K562 (cell line): ENCODE measurements at regions not wholly inside any gene's neighbourhood (a gene's known extent, or its start where the extent isn't known, plus 50 kb on each side); places are given as distances from the start of the nearest gene placed in this dataset.

Experiments
- ATAC-seq: fragments of 200-7000 bp; cut with Tn5 transposase; 3 replicates; pipeline ENCODE4 v1.9.1; 2020; ENCODE audit warnings: moderate library complexity
- BruUV-seq: library from RNA; stranded (reverse); fragments of 400-500 nt; replicated peaks from 2 replicates; lab custom pipeline; 2021; lab: Mats Ljungman, UMichigan
- CTCF ChIA-PET: fragments of 300-600 bp; formaldehyde crosslinking; extraction: SDS; loops from one replicate; lab custom pipeline; 2021; ENCODE audit warnings: low intra/inter-chr PET ratio; lab: Yijun Ruan, JAX
- POLR2A ChIA-PET: fragments of 300-600, 350-650 bp; sonication (Branson Sonifier 250); formaldehyde crosslinking; extraction: SDS; loops from one replicate; lab custom pipeline; 2021; ENCODE audit warnings: antibody characterized with exemption, inconsistent platforms; lab: Yijun Ruan, JAX
- DNase-seq, 4 experiments: peaks; one replicate each; pipeline versions ENCODE4 v3.0.0 to v3.0.0-alpha.2; 2011 to 2018; ENCODE audit warnings: low spot score in 3 of 4, mixed read lengths in 3 of 4; ENCODE audit errors: extremely low read depth in 1 of 4
- FAIRE-seq: peaks from 2 replicates; lab custom pipeline; 2011; peaks lifted over from hg19 to GRCh38; lab: Jason Lieb, UNC
- H2AFZ ChIP-seq: 2 replicates; pipeline ENCODE4 v1.6.0; 2011; ENCODE audit warnings: low read depth, low read length, control low read depth, inconsistent platforms
- H3K27ac ChIP-seq: fragments of 200-600 bp; 3 replicates; pipeline ENCODE4 v1.8.0; 2011; ENCODE audit warnings: low read depth, mild to moderate bottlenecking, control low read depth, inconsistent platforms, low read length, moderate library complexity, mixed read lengths; ENCODE audit errors: extremely low read depth
- H3K27me3 ChIP-seq, 2 experiments: fragments of 300-600 bp in 1 of 2; 2 replicates in 1 of 2; 3 replicates in 1 of 2; pipeline versions ENCODE4 v1.6.0 to v1.8.0; 2011; ENCODE audit warnings: inconsistent platforms in 2 of 2, low read length in 2 of 2, mild to moderate bottlenecking in 1 of 2, mixed read lengths in 1 of 2, moderate library complexity in 1 of 2; ENCODE audit not compliant: control insufficient read depth in 2 of 2, insufficient read depth in 2 of 2
- H3K36me3 ChIP-seq: fragments of 300-600 bp; 3 replicates; pipeline ENCODE4 v1.8.0; 2011; ENCODE audit warnings: mild to moderate bottlenecking, low read length, inconsistent platforms; ENCODE audit not compliant: control insufficient read depth, insufficient read depth
- H3K4me1 ChIP-seq, 2 experiments: fragments of 200-600 bp in 1 of 2; replicated peaks in 1 of 2; 2 replicates in 1 of 2; 3 replicates in 1 of 2; pipeline versions ENCODE4 v1.5.1 to v1.8.0; 2011; ENCODE audit warnings: inconsistent platforms in 2 of 2, low read length in 2 of 2, mild to moderate bottlenecking in 1 of 2, mixed read lengths in 1 of 2, moderate library complexity in 1 of 2; ENCODE audit not compliant: control insufficient read depth in 2 of 2, insufficient read depth in 2 of 2
- H3K4me2 ChIP-seq: 2 replicates; pipeline ENCODE4 v1.6.1; 2011; ENCODE audit warnings: low read length, control low read depth, inconsistent platforms, mixed read lengths; ENCODE audit not compliant: insufficient read depth
- H3K4me3 ChIP-seq: fragments of 200-600 bp; sonication (generic), shearing (Covaris generic); 2 replicates; pipeline ENCODE4 v1.5.1; 2016; ENCODE audit warnings: control low read depth, inconsistent platforms
- H3K79me2 ChIP-seq: fragments of 200-600 bp; 3 replicates; pipeline ENCODE4 v1.8.0; 2011; ENCODE audit warnings: low read length, inconsistent platforms; ENCODE audit not compliant: control insufficient read depth, insufficient read depth
- H3K9ac ChIP-seq, 2 experiments: 2 replicates each; pipeline versions ENCODE4 v1.6.0 to v1.6.1; 2011; ENCODE audit warnings: low read depth in 2 of 2, low read length in 2 of 2, control low read depth in 1 of 2, inconsistent platforms in 1 of 2, mild to moderate bottlenecking in 1 of 2, mixed read lengths in 1 of 2; ENCODE audit not compliant: insufficient read depth in 1 of 2
- H3K9me1 ChIP-seq: one replicate; pipeline ENCODE4 v1.6.0; 2011; ENCODE audit warnings: inconsistent platforms, mild to moderate bottlenecking, low read length, moderate library complexity; ENCODE audit not compliant: control insufficient read depth, insufficient read depth
- H3K9me3 ChIP-seq: replicated peaks from 2 replicates; pipeline ENCODE4 v1.5.1; 2011; ENCODE audit warnings: low read depth, low read length, inconsistent platforms; ENCODE audit not compliant: control insufficient read depth, insufficient read depth
- H4K20me1 ChIP-seq: replicated peaks from 2 replicates; pipeline ENCODE4 v1.6.1; 2011; ENCODE audit warnings: low read length, inconsistent platforms, mixed read lengths; ENCODE audit not compliant: control insufficient read depth, insufficient read depth
- BRF2 ChIP-seq: IDR thresholded peaks from 3 replicates; pipeline ENCODE4 v1.6.1; 2011; ENCODE audit warnings: borderline replicate concordance, mild to moderate bottlenecking; ENCODE audit not compliant: insufficient read length, insufficient read depth
- FOXM1 ChIP-seq, 2 experiments: fragments of 450-650 bp in 1 of 2; sonication (generic) in 1 of 2; formaldehyde crosslinking in 1 of 2; IDR thresholded peaks; 2 replicates each; pipeline versions ENCODE4 v1.6.1 to v1.9.0; 2017 to 2022; ENCODE audit warnings: low read depth in 2 of 2, mild to moderate bottlenecking in 2 of 2, missing genetic modification reagents in 1 of 2, moderate library complexity in 1 of 2
- RCOR1 ChIP-seq, 2 experiments: IDR thresholded peaks; 2 replicates each; pipeline ENCODE4 v1.6.1; 2012; ENCODE audit warnings: low read depth in 2 of 2, low read length in 2 of 2, borderline replicate concordance in 1 of 2, improper control_type of control experiment in 1 of 2
- SMAD1 ChIP-seq: fragments of 150-350 bp; IDR thresholded peaks from 2 replicates; pipeline ENCODE4 v1.6.1; 2014; ENCODE audit warnings: low read length, low read depth; ENCODE audit not compliant: partially characterized antibody
- THAP7 ChIP-seq: fragments of 250-450 bp; sonication (Bioruptor Pico); IDR thresholded peaks from 2 replicates; pipeline ENCODE4 v1.5.0; 2021
- ZBTB8A ChIP-seq: fragments of 450-650 bp; IDR thresholded peaks from 2 replicates; pipeline ENCODE4 v1.6.1; 2018; ENCODE audit warnings: mild to moderate bottlenecking, moderate library complexity; ENCODE audit not compliant: partially characterized antibody
- ZNF311 ChIP-seq: fragments of 250-450 bp; sonication (Bioruptor Pico); IDR thresholded peaks from 2 replicates; pipeline ENCODE4 v1.4.0; 2020; ENCODE audit warnings: mild to moderate bottlenecking, moderate library complexity
- in situ Hi-C: fragments of 300-500 bp; cut with MboI; formaldehyde crosslinking; loops from 4 replicates; pipeline ENCODE4 v1.15.0; 2018; ENCODE audit warnings: inconsistent platforms, mixed read lengths
- intact Hi-C: fragments of 100-400 bp; cut with micrococcal nuclease; formaldehyde crosslinking; loops from 2 replicates; pipeline ENCODE4 v1.14.2; 2022

GRCh38 chr9:79056041-79056440, 515.7 kb upstream of the TLE4 start (continued):
- no peak for TF ChIP-seq SMAD1

GRCh38 chr9:79057576-79057975, 514.2 kb upstream of the TLE4 start:
- Histone ChIP-seq H3K4me2 (no peak overlapping the region), H2AFZ (no peak overlapping the region), H3K27ac (no peak overlapping the region), H3K4me3 (no peak overlapping the region), H3K27me3 (no peaks in the 10 kb centered on the region), H3K9me1 (no peaks in the 10 kb centered on the region), H3K4me1 (no peaks in the 10 kb centered on the region), H3K79me2 (no peaks in the 10 kb centered on the region), H4K20me1 (no peaks in the 10 kb centered on the region), H3K9ac (no peak overlapping the region), H3K36me3 (no peaks in the 10 kb centered on the region), H3K9me3 (no peaks in the 10 kb centered on the region)
- no TSS peak for BruUV-seq
- CTCF ChIA-PET: no interaction called here
- intact Hi-C loops: no loop called here
- POLR2A ChIA-PET: no interaction called here
- DNase-seq (no peak), FAIRE-seq (no peak), ATAC-seq (no peak)
- no peak for TF ChIP-seq ZBTB8A
- TF ChIP-seq ZNF311 (CRISPR knock-in tag): no peak
- no peak for TF ChIP-seq THAP7 (CRISPR knock-in tag)
- no peak for TF ChIP-seq FOXM1 (IDR thresholded peaks at IDR 0.05; ENCODE audit: low read depth)
- no peak for TF ChIP-seq FOXM1 (CRISPR knock-in tag; IDR thresholded peaks at IDR 0.05; ENCODE audit: low read depth)
- TF ChIP-seq BRF2: no peak
- no peak for TF ChIP-seq RCOR1 (IDR thresholded peaks at IDR 0.05; ENCODE audit: borderline replicate concordance in 1 of 2, low read depth in 2 of 2, low read length in 2 of 2)
- in situ Hi-C loops: no loop called here
